T-helper 2 cell treated with Interferon-gamma antibody and Interleukin-4, amounts not matched to agents 5 μg/mL and 100 μg/mL, for 36 hours (primary cell): ENCODE measurements at regions not wholly inside any gene's neighbourhood (a gene's known extent, or its start where the extent isn't known, plus 50 kb on each side); places are given as distances from the start of the nearest gene placed in this dataset.

Source experiments
- DNase-seq: peaks from one replicate; pipeline ENCODE4 v3.0.0; 2021; ENCODE audit warnings: low spot score
- H3K27ac Mint-ChIP-seq: one replicate; pipeline ENCODE4 v1.8.0; 2021; ENCODE audit warnings: mild to moderate bottlenecking, mixed read lengths
- H3K27me3 Mint-ChIP-seq: one replicate; pipeline ENCODE4 v1.8.0; 2021; ENCODE audit warnings: low read depth, mixed read lengths
- H3K36me3 Mint-ChIP-seq: one replicate; pipeline ENCODE4 v1.8.0; 2021; ENCODE audit warnings: low read depth, mixed read lengths
- H3K4me1 Mint-ChIP-seq: one replicate; pipeline ENCODE4 v1.8.0; 2021; ENCODE audit warnings: low read depth, mixed read lengths
- H3K4me3 Mint-ChIP-seq: one replicate; pipeline ENCODE4 v1.8.0; 2022; ENCODE audit warnings: mild to moderate bottlenecking, moderate library complexity, mixed read lengths
- H3K9me3 Mint-ChIP-seq: one replicate; pipeline ENCODE4 v1.8.0; 2021; ENCODE audit warnings: mixed read lengths

DNA sequence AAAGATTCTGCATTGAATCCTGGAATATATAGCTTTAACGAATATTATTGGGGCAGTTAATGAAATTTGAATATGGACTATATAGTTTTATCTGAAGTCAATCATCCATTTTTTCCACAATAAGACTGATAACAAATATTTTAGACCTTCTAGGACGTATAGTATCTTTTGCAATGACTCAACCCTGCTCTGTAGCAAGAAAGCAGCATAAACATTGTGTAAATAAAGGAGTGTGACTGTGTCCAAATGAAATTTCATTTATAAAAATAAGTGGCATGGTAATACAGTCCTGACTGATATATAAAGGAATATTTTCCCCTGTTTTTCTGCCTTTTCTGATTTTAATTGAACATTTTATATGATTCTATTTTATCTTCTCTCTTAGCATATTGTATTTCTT, 947.7 kb upstream of the SLIT2 start:
- H3K27me3 Mint-ChIP-seq = no peaks in the 10 kb centered on the region
- H3K27ac Mint-ChIP-seq = no peak overlapping the region
- H3K4me3 Mint-ChIP-seq = no peak overlapping the region
- peaks cover 26% of the 10 kb centered on the region for H3K9me3 Mint-ChIP-seq
- no peaks in the 10 kb centered on the region for H3K36me3 Mint-ChIP-seq
- no peak for DNase-seq
- no peaks in the 10 kb centered on the region for H3K4me1 Mint-ChIP-seq

DNA sequence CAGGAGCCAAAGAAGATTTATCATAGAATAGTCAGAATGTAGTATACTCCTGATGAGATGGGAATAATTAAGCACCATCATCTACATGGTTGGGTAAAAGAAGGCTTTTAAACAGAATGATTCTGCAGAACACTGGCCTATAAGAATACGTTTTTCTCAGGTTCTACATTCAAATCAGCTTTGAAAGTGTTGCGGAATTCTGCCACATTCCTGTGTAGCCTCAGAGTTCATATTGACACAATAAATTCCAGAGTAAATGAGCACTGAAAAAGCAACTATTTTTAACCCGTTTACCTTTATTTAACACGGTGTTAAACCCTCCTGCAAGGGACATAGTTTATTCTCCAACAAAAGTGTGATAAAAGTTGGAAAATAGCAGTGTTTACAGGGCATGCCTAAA, 950.2 kb upstream of the SLIT2 start:
- H3K4me3 Mint-ChIP-seq = no peak overlapping the region
- H3K4me1 Mint-ChIP-seq = no peaks in the 10 kb centered on the region
- no peak for DNase-seq
- H3K27me3 Mint-ChIP-seq = no peaks in the 10 kb centered on the region
- no peaks in the 10 kb centered on the region for H3K36me3 Mint-ChIP-seq
- peaks cover 33% of the 10 kb centered on the region for H3K9me3 Mint-ChIP-seq
- H3K27ac Mint-ChIP-seq = no peak overlapping the region

DNA sequence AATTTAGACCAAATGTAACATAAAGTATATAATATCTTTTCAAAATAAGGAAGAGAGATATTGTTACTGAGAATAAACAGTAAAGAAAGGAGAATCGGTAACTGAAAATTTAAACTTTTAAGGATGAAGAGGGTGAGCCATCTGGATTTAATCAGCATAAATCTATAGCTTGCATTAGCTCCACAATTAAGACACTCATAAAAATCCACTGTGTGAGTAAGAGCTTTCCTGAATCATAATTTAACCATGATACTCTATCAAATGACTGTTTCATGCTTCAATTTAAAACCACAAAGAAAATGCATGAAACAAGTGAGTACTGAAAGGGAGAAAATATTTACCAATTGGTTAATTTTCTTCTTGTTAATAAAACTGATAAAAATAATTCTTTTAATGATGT, 951.5 kb upstream of the SLIT2 start:
- Mint-ChIP-seq H3K27me3 (no peaks in the 10 kb centered on the region), H3K27ac (no peak overlapping the region), H3K4me3 (no peak overlapping the region), H3K9me3 (peaks cover 46% of the 10 kb centered on the region), H3K4me1 (no peaks in the 10 kb centered on the region), H3K36me3 (no peaks in the 10 kb centered on the region)
- no peak for DNase-seq

DNA sequence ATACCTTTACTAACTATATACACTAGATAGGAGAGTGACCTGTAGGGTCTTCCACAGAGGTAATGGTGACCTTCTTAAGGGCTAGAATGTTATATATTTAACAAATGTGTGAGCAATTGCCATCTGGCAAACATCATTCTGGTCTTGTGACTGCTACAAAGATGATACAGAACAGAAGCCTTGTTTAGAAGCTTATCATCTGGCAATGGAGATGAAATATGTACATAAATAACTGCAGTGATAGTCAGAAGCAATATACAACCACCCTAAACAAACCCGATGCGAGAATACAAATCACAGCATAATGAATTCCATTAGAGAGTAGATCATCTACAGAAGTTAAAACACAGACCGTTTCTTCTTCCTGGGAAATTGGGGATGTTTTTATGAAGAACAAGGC, 952.7 kb upstream of the SLIT2 start:
- Mint-ChIP-seq H3K27ac (no peak overlapping the region), H3K9me3 (peaks cover 55% of the 10 kb centered on the region), H3K36me3 (no peaks in the 10 kb centered on the region), H3K27me3 (no peaks in the 10 kb centered on the region), H3K4me3 (no peak overlapping the region), H3K4me1 (no peaks in the 10 kb centered on the region)
- DNase-seq = no peak

DNA sequence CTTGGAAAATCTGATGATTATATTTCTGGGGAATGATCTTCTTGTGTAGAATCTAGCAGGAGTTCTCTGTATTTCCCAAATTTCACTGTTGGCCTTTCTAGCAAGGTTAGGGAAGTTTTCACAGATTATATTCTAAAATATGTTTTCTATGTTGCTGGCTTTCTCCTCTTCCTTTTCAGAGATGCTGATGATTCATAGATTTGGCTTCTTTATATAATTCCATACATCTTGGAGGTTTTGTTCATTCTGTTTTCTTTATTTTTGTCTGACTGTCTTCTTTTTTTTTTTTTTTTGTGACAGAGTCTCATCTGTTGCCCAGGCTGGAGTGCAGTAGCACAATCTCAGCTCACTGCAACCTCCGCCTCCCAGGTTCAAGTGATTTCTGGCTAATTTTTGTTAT, 957.9 kb upstream of the SLIT2 start:
- no peaks in the 10 kb centered on the region for H3K4me1 Mint-ChIP-seq
- peaks cover 76% of the 10 kb centered on the region for H3K9me3 Mint-ChIP-seq
- no peaks in the 10 kb centered on the region for H3K36me3 Mint-ChIP-seq
- H3K27me3 Mint-ChIP-seq = no peaks in the 10 kb centered on the region
- no peak for DNase-seq
- no peak overlapping the region for H3K4me3 Mint-ChIP-seq
- H3K27ac Mint-ChIP-seq = no peak overlapping the region

DNA sequence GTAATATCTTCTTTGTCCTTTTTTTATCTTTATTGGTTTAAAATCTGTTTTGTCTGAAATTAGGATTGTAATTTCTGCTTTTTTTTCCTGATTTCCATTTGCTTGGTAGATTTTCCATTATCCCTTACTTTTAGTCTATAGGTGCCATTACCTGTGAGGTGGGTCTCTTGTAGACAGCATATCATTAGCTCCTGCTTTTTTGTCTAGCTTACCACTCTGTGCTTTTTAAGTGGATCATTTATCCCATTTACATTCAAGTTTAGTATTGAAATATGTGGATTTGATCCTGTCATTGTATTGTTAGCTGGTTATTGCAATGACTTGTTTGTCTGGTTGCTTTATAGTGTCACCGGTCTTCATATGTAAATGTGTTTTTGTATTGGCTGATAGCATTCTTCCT, 958.6 kb upstream of the SLIT2 start:
- no peaks in the 10 kb centered on the region for H3K36me3 Mint-ChIP-seq
- H3K27ac Mint-ChIP-seq = no peak overlapping the region
- H3K4me3 Mint-ChIP-seq = no peak overlapping the region
- H3K9me3 Mint-ChIP-seq = peaks cover 71% of the 10 kb centered on the region
- H3K27me3 Mint-ChIP-seq = no peaks in the 10 kb centered on the region
- DNase-seq = no peak
- H3K4me1 Mint-ChIP-seq = no peaks in the 10 kb centered on the region

DNA sequence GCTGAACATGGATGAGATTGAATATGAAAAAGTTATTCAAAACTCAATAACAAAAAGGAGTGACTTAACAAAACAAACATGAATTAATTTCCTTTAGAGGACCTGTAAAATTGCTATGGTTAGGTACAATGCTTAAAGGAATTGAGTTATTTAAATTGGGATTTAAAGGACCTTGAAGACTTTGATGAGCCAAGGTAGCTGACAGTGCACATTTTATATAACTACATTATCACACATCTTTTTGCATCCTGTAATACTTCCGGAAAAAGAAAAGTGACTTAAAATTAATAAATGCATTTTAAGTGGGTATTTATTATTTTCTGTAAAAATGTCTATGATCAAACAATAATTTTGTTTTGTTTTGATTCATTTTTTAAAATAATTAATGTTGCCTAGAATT, 964.8 kb upstream of the SLIT2 start:
- H3K4me1 Mint-ChIP-seq = no peaks in the 10 kb centered on the region
- no peaks in the 10 kb centered on the region for H3K36me3 Mint-ChIP-seq
- DNase-seq = no peak
- no peak overlapping the region for H3K27ac Mint-ChIP-seq
- peaks cover 40% of the 10 kb centered on the region for H3K9me3 Mint-ChIP-seq
- H3K4me3 Mint-ChIP-seq = no peak overlapping the region
- H3K27me3 Mint-ChIP-seq = no peaks in the 10 kb centered on the region

DNA sequence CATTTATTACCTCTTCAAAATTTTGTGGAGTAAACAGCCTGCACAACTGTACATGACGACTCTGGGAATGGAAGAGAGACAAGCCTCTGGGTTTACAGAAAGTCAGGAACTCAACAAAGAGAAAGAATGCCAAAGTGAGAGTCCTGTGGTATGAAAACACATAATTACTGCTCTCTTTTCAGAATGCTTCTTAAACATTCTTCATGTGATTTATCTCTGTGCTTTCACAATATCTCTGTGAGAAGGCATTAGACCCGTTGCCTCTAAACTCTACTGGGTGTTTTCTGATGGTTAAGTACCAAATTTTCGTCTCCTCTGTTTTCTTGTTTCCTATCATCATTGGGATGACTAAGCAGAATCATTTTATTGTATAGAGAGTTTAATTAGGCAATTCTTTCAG, 966.6 kb upstream of the SLIT2 start:
- no peak overlapping the region for H3K27ac Mint-ChIP-seq
- H3K36me3 Mint-ChIP-seq = no peaks in the 10 kb centered on the region
- no peak for DNase-seq
- H3K27me3 Mint-ChIP-seq = no peaks in the 10 kb centered on the region
- no peaks in the 10 kb centered on the region for H3K4me1 Mint-ChIP-seq
- no peak overlapping the region for H3K4me3 Mint-ChIP-seq
- H3K9me3 Mint-ChIP-seq = peaks cover 43% of the 10 kb centered on the region

DNA sequence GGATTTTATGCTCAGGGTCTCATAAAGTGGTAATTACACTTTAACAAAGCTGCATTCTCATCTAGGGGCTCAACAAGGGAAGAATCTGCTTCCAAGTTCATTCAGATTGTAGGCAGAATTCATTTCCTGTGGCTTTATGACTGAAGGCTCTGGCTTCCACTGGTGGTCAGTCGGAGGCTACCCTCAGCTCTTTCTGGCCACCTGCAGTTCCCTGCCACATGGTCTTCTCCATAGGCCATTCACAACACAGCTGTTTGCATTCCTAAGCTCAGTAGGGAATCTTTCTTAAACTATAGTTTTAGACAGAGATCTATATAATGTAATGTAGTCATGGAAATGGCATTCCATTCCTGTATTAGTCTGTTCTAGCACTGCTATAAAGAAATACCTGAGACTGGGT, 973.0 kb upstream of the SLIT2 start:
- no peak for DNase-seq

DNA sequence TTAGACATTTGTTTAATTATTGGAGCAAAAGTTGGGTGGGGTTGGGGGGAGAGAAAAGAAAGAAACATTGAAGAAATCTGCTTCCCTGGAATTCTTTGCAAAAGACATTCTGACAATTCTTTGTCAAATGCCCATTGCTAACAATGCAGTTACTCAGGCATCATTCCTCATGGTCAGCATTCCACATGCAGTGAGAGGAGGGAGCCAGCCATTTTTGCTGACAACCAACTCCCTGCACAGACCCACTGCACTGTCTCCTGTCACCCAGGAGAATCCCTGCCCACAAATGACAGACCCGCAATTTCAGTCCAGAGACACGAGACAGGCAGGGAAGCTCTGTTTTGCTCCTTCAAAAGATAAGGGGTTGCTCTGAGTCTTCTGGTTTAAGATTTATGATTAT, 985.1 kb upstream of the SLIT2 start:
- Mint-ChIP-seq H3K4me1 (no peaks in the 10 kb centered on the region), H3K9me3 (peaks cover 27% of the 10 kb centered on the region), H3K36me3 (no peaks in the 10 kb centered on the region), H3K27ac (no peak overlapping the region), H3K27me3 (no peaks in the 10 kb centered on the region), H3K4me3 (no peak overlapping the region)
- DNase-seq = no peak

More for the DNA sequence above, 973.0 kb upstream of the SLIT2 start:
- no peaks in the 10 kb centered on the region for H3K4me1 Mint-ChIP-seq
- peaks cover 44% of the 10 kb centered on the region for H3K9me3 Mint-ChIP-seq
- no peak overlapping the region for H3K27ac Mint-ChIP-seq
- H3K36me3 Mint-ChIP-seq = no peaks in the 10 kb centered on the region
- H3K27me3 Mint-ChIP-seq = no peaks in the 10 kb centered on the region
- no peak overlapping the region for H3K4me3 Mint-ChIP-seq

DNA sequence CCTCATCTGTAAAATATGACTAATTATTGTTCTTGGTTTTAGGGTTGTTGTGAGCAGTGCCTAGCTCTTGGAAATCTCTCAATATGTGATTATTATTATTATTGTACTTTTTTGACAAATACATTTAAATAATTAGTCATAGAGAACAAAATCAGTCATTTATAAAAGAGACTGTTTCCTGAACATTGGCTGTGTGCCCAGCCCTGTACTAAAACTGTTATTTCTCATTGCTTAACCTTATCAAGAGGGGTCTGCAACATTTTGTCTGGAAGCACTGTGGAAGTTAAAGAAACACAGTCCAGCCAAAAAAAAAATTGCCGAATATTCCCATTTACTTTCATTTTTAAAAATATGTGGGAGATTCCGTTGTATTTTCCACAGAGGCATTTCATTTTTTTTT, 989.2 kb upstream of the SLIT2 start:
- no peak overlapping the region for H3K27ac Mint-ChIP-seq
- H3K4me3 Mint-ChIP-seq = no peak overlapping the region
- H3K36me3 Mint-ChIP-seq = no peaks in the 10 kb centered on the region
- no peak for DNase-seq
- H3K9me3 Mint-ChIP-seq = peaks cover 31% of the 10 kb centered on the region
- H3K4me1 Mint-ChIP-seq = no peaks in the 10 kb centered on the region
- H3K27me3 Mint-ChIP-seq = no peaks in the 10 kb centered on the region

DNA sequence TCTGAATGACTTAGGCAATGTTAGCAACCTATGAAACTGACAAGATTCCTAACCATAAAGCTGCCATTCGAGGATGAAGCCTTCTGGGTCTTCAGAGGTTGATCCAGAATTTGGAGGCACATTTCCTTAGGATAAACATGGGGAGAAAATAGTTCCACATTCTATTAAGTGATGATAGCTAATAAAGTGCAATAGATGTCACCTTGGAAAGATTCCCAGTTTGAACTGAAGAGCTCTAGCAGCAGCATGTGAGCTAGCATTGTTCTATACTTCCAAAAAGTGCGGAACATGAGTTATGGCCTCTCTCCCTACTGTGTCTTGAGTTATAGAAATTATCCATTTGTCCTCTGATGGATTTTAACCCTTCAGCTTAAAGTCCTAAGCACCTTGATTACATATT, 991.4 kb upstream of the SLIT2 start:
- Mint-ChIP-seq H3K27me3 (no peaks in the 10 kb centered on the region), H3K4me3 (no peak overlapping the region), H3K9me3 (peaks cover 38% of the 10 kb centered on the region)

DNA sequence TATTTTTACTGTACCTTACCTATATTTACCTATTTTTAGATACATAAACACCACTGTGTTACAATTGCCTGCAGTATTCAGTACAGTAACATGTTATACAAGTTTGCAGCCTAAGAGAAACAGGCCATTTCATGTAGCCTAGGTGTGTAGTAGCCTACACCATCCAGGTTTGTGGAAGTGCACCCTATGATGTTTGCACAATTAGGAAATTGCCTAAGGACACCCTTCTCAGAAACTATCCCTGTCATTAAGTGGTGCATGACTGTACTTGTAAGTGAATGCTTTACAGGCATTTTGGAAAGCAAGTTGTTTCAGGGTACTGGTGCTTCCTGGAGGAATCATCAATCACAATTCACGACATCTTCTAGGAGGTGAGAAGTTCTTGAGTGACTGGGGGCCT, 991.8 kb upstream of the SLIT2 start:
- DNase-seq = no peak
- no peak overlapping the region for H3K27ac Mint-ChIP-seq
- no peaks in the 10 kb centered on the region for H3K4me1 Mint-ChIP-seq
- H3K27me3 Mint-ChIP-seq = no peaks in the 10 kb centered on the region
- H3K36me3 Mint-ChIP-seq = no peaks in the 10 kb centered on the region
- H3K9me3 Mint-ChIP-seq = peaks cover 39% of the 10 kb centered on the region
- no peak overlapping the region for H3K4me3 Mint-ChIP-seq

More for the DNA sequence above, 991.4 kb upstream of the SLIT2 start:
- no peaks in the 10 kb centered on the region for H3K36me3 Mint-ChIP-seq
- H3K4me1 Mint-ChIP-seq = no peaks in the 10 kb centered on the region
- no peak overlapping the region for H3K27ac Mint-ChIP-seq
- no peak for DNase-seq

DNA sequence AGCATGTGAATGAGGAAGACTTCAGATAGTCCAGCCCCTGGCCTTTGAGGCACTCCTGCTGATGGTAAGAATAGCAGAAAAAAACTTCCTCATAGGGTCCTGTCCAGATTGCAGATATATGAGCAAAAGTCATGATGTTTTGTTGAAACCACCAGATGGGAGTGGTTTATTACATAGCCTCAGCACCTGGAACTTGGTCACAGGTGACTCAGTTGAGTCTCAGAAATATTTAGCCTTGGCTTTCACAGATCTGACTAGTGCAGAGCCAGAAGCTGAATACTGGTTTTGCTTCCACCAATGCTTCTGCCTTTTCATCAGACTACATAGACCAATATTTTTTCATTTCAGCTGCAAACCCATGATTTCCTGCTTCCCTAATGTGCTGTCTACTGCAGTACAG, 994.9 kb upstream of the SLIT2 start:
- H3K27me3 Mint-ChIP-seq = no peaks in the 10 kb centered on the region
- no peak for DNase-seq
- H3K4me3 Mint-ChIP-seq = no peak overlapping the region
- no peak overlapping the region for H3K27ac Mint-ChIP-seq
- H3K36me3 Mint-ChIP-seq = no peaks in the 10 kb centered on the region
- H3K4me1 Mint-ChIP-seq = no peaks in the 10 kb centered on the region
- peaks cover 31% of the 10 kb centered on the region for H3K9me3 Mint-ChIP-seq

DNA sequence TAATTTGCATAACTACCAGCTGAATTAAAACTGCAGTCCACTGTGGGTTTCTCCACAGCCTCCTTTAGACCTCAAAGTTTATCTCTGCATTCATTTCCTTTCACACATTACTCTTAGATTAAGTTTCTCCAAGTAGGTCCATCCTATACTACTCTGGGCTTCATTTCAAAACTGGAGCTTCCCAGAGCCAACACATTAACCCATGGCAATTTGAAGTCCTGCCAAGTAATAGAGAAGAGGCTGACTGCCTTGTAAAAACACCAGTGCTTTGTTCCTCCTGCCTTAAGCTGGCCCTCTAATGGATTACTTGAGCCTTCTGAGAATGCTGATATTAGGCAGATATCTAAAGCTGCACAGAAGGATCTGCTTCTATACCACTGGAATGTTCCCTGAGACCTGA, 997.2 kb upstream of the SLIT2 start:
- DNase-seq = no peak
- H3K9me3 Mint-ChIP-seq = peaks cover 31% of the 10 kb centered on the region
- H3K27ac Mint-ChIP-seq = no peak overlapping the region
- no peaks in the 10 kb centered on the region for H3K4me1 Mint-ChIP-seq
- no peaks in the 10 kb centered on the region for H3K27me3 Mint-ChIP-seq
- no peaks in the 10 kb centered on the region for H3K36me3 Mint-ChIP-seq
- H3K4me3 Mint-ChIP-seq = no peak overlapping the region
